Stomach (tissue), 4 donors: ENCODE measurements at regions not wholly inside any gene's neighbourhood (a gene's known extent, or its start where the extent isn't known, plus 50 kb on each side); places are given as distances from the start of the nearest gene placed in this dataset.

Source experiments
- EP300 ChIP-seq: sonication (generic); formaldehyde crosslinking; IDR thresholded peaks from one replicate; pipeline ENCODE4 v1.6.1; 2017; ENCODE audit warnings: antibody characterized with exemption
- POLR2A ChIP-seq, 4 donors: fragments of 450-650 bp; IDR thresholded peaks; one replicate each; pipeline ENCODE4 v1.6.1; 2016; ENCODE audit warnings: antibody characterized with exemption in 4 of 4, control low read depth in 2 of 4, mild to moderate bottlenecking in 1 of 4, moderate library complexity in 1 of 4
- POLR2AphosphoS5 ChIP-seq, 3 donors: sonication (generic); formaldehyde crosslinking; IDR thresholded peaks; one replicate each; pipeline ENCODE4 v1.6.1; 2016; ENCODE audit warnings: antibody characterized with exemption in 3 of 3
- TF ChIP-seq, protein P1 (sequence below), 7 experiments: fragments of 450-650 bp in 4 of 7; fragments of 200-600 bp in 3 of 7; sonication (generic) in 3 of 7; IDR thresholded peaks; one replicate each; pipeline ENCODE4 v1.5.1; 2016 to 2019; ENCODE audit warnings: antibody characterized with exemption in 7 of 7, control low read depth in 2 of 7, mild to moderate bottlenecking in 1 of 7

DNA sequence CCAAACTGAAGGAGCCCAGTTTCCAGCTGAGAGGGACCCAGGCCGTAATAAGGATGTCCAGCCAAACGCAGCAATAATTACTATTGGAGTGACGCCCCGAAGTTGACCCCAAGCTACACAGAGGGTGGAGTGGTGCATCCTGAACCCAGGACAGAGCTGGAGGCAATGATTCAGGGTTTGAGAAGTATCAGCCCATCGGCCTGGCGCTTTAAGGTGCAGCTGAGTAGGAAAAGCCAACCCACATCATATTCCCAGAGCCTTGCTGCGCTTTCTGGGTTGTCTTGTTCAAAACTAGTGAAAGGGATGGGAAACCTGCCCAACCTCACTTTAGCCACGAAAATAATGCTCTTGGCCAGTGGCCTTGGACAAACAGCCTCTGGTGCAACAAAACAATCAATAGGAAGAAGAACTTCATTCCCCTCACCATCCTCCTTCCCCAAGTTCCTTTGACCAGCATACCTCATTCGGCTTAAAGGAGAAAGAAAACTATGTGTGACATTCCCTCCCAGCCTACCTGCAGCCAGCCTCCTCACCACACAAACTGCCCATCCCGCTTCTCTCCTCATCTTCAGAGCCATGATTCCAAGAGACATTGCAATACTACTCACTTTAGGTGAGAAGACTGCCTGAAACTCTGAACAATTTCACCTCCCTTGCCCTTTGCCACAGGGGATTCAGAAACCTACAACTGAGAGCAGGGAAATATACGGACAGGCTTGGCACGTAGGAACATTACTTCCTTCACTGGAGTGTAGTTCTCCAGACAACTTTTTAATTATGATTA, 217.2 kb upstream of the MKLN1 start:
- TF ChIP-seq, protein P1, sequence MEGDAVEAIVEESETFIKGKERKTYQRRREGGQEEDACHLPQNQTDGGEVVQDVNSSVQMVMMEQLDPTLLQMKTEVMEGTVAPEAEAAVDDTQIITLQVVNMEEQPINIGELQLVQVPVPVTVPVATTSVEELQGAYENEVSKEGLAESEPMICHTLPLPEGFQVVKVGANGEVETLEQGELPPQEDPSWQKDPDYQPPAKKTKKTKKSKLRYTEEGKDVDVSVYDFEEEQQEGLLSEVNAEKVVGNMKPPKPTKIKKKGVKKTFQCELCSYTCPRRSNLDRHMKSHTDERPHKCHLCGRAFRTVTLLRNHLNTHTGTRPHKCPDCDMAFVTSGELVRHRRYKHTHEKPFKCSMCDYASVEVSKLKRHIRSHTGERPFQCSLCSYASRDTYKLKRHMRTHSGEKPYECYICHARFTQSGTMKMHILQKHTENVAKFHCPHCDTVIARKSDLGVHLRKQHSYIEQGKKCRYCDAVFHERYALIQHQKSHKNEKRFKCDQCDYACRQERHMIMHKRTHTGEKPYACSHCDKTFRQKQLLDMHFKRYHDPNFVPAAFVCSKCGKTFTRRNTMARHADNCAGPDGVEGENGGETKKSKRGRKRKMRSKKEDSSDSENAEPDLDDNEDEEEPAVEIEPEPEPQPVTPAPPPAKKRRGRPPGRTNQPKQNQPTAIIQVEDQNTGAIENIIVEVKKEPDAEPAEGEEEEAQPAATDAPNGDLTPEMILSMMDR (IDR thresholded peaks at IDR 0.05), result no peak
- no peak for TF ChIP-seq POLR2A (IDR thresholded peaks at IDR 0.05)
- TF ChIP-seq POLR2AphosphoS5 (IDR thresholded peaks at IDR 0.05), result no peak
- TF ChIP-seq EP300, result no peak
